Right atrium auricular region (tissue), 2 donors: ENCODE measurements at regions not wholly inside any gene's neighbourhood (a gene's known extent, or its start where the extent isn't known, plus 50 kb on each side); places are given as distances from the start of the nearest gene placed in this dataset.

Source experiments
- DNase-seq: peaks from one replicate; pipeline ENCODE4 v3.0.0-alpha.2; 2019; ENCODE audit warnings: low spot score
- H3K27ac ChIP-seq, 2 donors: fragments of 200-600 bp; sonication (generic); 1 replicate in 1 of 2; 2 replicates in 1 of 2; pipeline ENCODE4 v1.5.1; 2016 to 2019
- H3K27me3 ChIP-seq, 2 donors: fragments of 200-600 bp; sonication (generic); one replicate each; pipeline versions ENCODE4 v1.5.1 to v1.6.0; 2017 to 2019
- H3K36me3 ChIP-seq: fragments of 200-600 bp; sonication (generic); one replicate; pipeline ENCODE4 v1.5.1; 2016
- H3K4me1 ChIP-seq, 2 donors: fragments of 200-600 bp; sonication (generic); one replicate each; pipeline versions ENCODE4 v1.5.1 to v1.6.0; 2017 to 2019
- H3K4me3 ChIP-seq, 2 donors: fragments of 200-600 bp; sonication (generic); 1 replicate in 1 of 2; 2 replicates in 1 of 2; pipeline ENCODE4 v1.5.1; 2017 to 2019; ENCODE audit warnings: mild to moderate bottlenecking in 1 of 2, moderate library complexity in 1 of 2
- H3K9me3 ChIP-seq, 2 donors: fragments of 200-600 bp; sonication (generic); one replicate each; pipeline ENCODE4 v1.5.1; 2019
- CTCF ChIP-seq, 2 donors: fragments of 200-600 bp; sonication (generic); IDR thresholded peaks; one replicate each; pipeline ENCODE4 v1.5.1; 2019; ENCODE audit warnings: antibody characterized with exemption in 2 of 2

DNA sequence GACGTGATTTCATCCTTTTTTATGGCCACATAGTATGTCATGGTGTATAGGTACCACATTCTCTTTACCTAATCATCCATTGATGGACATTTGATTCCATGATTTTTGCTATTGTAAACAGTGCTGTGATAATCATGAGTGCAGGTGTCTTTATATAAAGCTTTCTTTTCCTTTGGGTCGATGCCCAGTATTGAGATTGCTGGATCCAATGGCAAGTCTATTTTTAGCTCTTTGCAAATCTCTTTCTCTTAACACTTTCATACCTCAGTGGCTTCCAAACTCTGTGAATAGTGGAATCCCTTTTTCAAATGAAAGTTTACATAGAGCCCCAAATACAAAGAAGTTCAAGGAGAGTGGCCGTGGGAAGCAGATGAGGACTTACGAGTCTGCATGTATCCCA lies 105.8 kb upstream of the SPTLC3 start:
- no peak for TF ChIP-seq CTCF (IDR thresholded peaks at IDR 0.05)
- H3K27ac ChIP-seq: peak overlapping the region in 1 of 2 donors; percentile 15

DNA sequence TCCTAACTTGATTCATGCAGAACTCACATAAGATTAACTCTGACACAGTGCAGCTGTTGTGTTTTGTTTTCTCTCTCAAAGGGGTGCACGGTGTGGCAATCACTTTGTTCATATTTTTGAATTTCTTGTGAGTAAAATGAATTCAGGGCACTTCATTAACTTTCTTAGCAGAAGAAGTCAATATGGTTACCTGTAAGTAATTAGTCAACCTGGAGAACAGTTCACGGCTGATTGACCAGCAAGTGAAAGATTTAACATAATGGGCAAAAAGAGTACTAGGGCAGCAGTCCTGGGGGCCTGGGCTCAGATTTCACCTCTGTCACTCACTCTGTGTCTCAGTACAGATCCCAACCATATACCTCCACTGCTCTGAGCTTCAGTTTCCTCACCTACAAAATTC lies 102.4 kb upstream of the SPTLC3 start:
- H3K36me3 ChIP-seq: no peaks in the 10 kb centered on the region
- H3K4me1 ChIP-seq: no peaks in the 10 kb centered on the region
- no peak overlapping the region for H3K4me3 ChIP-seq
- H3K27me3 ChIP-seq: no peaks in the 10 kb centered on the region
- TF ChIP-seq CTCF (IDR thresholded peaks at IDR 0.05): no peak
- no peak for DNase-seq
- H3K9me3 ChIP-seq: no peaks in the 10 kb centered on the region
- H3K27ac ChIP-seq: no peak overlapping the region

More for the DNA sequence above, 105.8 kb upstream of the SPTLC3 start:
- H3K27me3 ChIP-seq: no peaks in the 10 kb centered on the region
- H3K4me3 ChIP-seq: no peak overlapping the region
- no peaks in the 10 kb centered on the region for H3K36me3 ChIP-seq
- H3K9me3 ChIP-seq: no peaks in the 10 kb centered on the region
- DNase-seq: no peak
- H3K4me1 ChIP-seq: no peaks in the 10 kb centered on the region

GRCh38 chr20:12911372-12911771 lies 97.4 kb upstream of the SPTLC3 start:
- H3K36me3 ChIP-seq: no peaks in the 10 kb centered on the region
- H3K4me1 ChIP-seq: no peaks in the 10 kb centered on the region
- no peaks in the 10 kb centered on the region for H3K27me3 ChIP-seq
- no peak for TF ChIP-seq CTCF (IDR thresholded peaks at IDR 0.05)
- H3K9me3 ChIP-seq: no peaks in the 10 kb centered on the region
- H3K27ac ChIP-seq: no peak overlapping the region
- DNase-seq: no peak
- H3K4me3 ChIP-seq: no peak overlapping the region

DNA sequence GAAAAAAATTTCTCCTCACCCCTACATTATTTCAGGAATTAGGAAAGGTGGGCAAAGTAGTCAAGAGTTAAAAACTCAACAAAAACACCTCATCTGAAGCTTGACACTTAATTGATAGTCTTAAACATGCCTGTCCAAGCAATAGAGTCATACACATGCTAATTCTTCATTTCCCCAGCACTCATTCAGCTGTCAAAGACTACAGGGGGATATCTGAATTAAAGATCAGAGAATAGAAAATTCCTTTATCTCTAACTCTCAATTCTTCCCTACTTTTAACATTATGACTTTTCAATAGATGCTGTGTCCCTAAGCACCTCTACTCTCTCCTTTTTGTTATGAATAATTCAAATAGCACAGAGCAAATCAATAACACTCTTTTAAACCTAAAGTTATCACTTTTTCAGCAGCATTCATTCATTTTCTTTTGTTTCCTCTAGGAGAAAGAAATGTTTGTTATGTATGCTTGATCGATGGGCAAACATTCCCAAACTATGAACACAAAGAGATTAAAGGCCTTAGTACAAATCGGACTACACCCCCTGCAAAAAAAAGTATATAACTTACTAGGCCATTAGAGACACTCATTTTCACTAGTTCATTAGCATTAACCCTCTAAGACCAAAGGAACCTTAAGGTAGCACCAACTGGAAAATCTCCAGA lies 94.9 kb upstream of the SPTLC3 start:
- Histone ChIP-seq H3K9me3 (no peaks in the 10 kb centered on the region), H3K36me3 (no peaks in the 10 kb centered on the region), H3K27me3 (no peaks in the 10 kb centered on the region), H3K4me3 (no peak overlapping the region), H3K27ac (no peak overlapping the region), H3K4me1 (no peaks in the 10 kb centered on the region)
- TF ChIP-seq CTCF (IDR thresholded peaks at IDR 0.05): no peak
- no peak for DNase-seq

GRCh38 chr20:12914804-12915203 lies 94.0 kb upstream of the SPTLC3 start:
- H3K4me1 ChIP-seq: no peaks in the 10 kb centered on the region
- H3K27ac ChIP-seq: no peak overlapping the region
- no peak for TF ChIP-seq CTCF (IDR thresholded peaks at IDR 0.05)
- H3K4me3 ChIP-seq: no peak overlapping the region
- H3K27me3 ChIP-seq: no peaks in the 10 kb centered on the region
- H3K36me3 ChIP-seq: no peaks in the 10 kb centered on the region
- no peaks in the 10 kb centered on the region for H3K9me3 ChIP-seq
- DNase-seq: no peak

GRCh38 chr20:12916699-12917098 lies 92.1 kb upstream of the SPTLC3 start:
- no peak for TF ChIP-seq CTCF (IDR thresholded peaks at IDR 0.05)
- Histone ChIP-seq H3K4me3 (no peak overlapping the region), H3K36me3 (no peaks in the 10 kb centered on the region), H3K4me1 (no peaks in the 10 kb centered on the region), H3K27me3 (no peaks in the 10 kb centered on the region), H3K27ac (no peak overlapping the region), H3K9me3 (no peaks in the 10 kb centered on the region)
- DNase-seq: no peak
